RPMI8226 (cell line): ENCODE measurements at regions not wholly inside any gene's neighbourhood (a gene's known extent, or its start where the extent isn't known, plus 50 kb on each side); places are given as distances from the start of the nearest gene placed in this dataset.
"Not testable (repeated sequence)": the region's sequence is repeated elsewhere in the genome, so short reads cannot be mapped to it uniquely, and the experiment has no call there.

ENCODE experiments used
- DNase-seq: peaks from one replicate; pipeline ENCODE4 v3.0.0-alpha.2; 2015

DNA sequence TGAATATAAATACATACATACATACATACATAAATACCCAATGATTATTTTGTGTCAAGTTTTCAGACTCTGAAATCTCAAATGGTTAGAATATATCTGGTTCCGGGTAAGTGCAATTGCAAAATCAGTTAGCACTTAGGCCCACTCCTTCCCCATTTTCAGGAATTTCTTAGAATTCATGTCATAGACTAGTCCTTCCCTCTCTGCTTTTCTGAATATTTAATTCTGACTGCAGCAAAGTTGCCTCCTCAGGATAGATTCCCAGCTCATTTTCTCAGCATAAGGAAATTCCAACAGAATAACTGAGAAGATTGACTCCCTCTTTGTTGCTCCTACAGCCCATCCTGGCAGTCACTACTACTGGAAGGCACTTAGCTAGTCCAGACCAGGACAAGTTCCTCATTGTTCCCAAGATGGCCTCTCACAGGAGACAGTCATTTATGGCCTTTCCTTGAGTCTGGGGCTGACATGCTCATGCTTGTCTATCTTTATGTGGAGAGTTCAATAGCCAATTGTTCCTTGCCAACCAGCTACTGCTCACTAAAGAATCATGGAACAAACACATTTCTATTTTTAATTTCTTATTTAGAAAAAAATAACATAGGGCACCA is 142.9 kb upstream of the ITGB1 start:
- DNase-seq, result no peak

DNA sequence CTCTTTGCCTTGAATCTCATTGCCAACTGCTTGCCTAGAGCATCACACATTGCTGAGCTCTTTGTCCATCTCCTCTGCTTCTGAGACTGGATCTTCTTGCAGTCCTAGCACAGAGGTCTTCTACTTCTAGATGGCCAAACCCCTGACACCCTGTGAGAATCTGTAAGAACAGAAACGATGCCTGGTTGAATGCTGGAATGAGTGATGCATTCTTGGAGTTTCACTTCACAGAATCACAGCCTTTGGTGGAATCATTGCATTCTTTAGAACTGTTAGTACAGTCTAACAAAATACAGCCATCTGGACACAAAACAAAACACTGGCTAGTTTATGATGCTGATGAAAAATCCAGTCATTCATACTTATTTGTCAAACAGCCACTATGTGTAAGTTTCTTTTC is 141.7 kb upstream of the ITGB1 start:
- no peak for DNase-seq

DNA sequence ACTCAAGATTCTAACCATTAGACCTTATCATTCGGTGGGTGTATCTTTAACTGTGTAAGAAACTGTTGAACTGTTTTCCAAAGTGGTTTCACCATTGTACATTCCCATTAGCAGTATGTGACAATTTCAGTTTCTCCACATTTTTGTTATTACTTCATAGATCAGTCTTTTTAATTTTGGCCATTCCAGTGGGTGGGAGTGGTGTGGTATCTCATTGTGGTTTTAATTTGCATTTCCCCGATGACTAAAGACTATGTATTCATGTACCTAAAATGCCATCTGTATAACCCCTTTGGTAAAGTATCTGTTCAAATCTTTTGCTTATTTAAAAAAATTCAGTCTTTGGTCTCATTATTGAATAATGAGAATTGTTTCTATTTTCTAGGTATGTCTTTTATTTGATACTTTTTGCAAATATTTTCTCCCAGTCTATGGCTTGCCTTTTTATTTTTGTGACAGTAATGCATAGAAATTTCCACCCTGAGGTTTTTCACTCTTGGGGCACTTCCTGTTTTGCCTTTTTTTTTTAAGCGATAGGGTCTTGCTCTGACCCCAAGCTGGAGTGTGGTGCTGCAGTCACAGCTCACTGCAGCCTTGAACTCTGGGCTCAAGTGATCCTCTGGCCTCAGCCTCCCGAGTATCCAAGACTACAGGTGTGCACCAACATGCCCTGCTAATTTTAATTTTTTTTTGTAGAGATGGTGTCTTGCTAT is 141.1 kb upstream of the ITGB1 start:
- DNase-seq, result no peak

DNA sequence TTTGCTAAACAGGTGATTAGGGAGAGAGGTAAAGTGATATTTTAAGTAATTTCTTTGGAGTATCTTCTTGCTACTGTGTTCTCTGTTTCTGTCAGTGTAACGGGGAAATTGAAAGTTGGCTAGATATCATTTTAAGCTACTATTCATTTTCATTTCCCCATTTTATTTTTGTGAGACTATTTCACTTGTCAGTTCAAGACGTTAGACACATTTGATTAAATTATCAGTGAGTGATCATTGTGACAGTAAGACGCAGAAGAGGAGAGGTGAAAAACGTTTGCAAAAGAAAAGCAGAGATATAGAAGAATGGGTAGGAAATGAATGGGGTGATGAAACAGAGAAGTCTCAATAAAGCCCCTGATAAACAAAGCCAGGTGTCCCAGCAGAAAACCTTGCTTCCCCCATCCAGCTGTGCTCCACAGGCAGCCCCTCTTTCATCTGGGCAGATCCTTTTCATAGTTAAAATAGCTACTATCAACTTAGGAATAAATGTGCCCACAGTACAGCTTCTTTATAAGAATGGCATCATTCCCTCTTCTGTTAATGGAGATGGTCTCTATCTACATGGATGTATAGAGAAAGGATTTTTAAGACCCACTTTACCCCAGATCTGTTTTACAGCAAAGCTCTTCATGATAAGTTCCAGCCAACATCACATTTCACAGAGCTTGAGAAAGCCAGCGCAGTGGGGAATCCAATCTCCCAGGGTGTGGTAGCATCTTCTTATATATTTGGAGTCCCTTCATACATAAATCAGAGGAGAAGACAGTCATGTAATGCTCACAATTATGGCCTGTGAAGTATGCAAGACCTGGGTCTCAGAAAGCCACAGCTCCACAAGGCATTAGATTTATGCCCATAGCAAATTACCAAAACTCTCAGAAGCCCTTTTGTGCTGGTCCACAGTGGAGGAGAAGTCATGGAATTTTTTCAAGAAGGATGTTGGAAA is 138.1 kb upstream of the ITGB1 start:
- DNase-seq, result no peak

DNA sequence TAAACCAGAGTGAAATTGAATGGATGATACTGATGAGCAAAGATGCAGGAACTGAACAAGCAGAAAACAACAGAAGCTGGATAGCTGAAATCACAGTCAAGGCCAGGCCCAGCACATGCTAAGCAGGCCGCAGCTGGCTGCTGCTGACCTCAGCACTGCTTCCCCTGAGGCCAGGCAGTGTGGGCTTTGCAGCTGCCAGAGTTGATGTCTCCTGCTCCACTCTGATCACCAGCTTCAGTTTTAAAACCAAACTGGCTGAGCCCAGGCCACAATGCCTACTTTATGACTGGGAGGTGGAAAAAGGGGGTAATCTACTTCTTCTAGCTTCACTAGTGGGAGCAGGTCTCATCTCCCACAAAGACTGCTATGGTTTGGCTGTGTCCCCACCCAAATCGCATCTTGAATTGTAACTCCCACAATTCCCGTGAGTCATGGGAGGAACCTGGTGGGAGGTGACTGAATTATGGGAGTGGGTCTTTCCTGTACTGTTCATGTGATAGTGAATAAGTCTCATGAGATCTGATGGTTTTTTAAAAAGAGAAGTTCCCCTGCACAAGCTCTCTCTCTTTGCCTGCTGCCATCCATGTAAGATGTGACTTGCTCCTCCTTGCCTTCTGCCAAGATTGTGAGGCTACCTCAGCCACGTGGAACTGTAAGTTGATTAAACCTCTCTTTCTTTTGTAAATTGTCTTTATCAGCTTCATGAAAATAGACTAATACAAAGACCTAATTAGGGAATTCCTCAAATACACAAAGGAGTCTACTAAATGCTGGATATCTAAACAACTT is 136.4 kb upstream of the ITGB1 start:
- no peak for DNase-seq

DNA sequence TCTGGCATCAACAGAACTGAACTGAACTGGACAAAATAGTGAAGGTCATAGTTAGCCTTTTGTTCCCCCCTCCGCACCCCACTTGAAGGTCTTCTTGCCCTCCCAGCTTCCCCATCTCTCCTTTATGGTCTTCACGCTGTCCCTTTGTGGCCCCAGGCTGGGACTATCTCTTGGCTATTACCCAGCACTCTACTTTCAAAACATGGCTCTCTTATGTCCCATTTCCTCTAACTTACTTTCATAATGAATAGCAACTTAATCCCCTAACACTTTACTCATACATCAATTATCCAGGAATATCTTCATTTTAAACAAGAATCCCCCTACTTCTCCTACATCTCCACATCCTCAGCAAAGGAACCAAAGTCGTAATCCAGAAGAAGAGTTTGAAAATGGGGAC is 135.3 kb upstream of the ITGB1 start:
- DNase-seq, result no peak

DNA sequence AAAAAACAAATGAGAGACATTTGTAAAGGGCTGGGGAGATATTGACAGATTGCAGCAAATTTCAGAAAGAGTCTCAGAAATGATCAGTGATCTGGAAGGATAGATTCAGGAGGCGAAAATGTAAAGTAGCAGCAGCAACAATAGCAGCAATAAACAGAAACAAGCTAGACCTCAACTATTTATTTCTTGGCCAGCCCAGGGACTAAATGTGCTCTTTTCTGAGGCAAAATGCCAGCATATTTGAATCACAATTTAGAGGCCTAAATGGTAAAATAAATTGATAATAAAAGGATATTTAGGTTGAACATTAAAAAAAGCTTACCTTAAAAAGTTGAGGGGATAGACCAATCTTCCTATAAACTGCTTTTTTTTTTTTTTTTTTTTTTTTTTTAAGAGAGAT is 134.6 kb upstream of the ITGB1 start:
- DNase-seq, result no peak

DNA sequence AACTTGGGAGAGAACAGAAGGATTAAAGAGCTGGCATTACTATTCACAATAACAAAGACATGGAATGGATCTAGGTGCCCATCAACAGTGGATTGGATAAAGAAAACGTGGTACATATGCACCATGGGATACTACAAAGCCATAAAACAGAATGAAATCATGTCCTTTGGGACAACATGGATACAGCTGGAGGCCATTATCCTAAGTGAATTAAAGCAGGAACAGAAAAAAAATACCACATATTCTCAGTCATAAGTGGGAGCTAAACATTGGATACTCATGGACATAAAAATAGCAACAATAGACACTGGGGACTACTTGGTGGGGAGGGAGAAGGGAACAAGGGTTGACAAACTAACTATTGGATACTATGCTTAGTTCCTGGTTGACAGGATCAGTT is 133.2 kb upstream of the ITGB1 start:
- DNase-seq, result no peak

DNA sequence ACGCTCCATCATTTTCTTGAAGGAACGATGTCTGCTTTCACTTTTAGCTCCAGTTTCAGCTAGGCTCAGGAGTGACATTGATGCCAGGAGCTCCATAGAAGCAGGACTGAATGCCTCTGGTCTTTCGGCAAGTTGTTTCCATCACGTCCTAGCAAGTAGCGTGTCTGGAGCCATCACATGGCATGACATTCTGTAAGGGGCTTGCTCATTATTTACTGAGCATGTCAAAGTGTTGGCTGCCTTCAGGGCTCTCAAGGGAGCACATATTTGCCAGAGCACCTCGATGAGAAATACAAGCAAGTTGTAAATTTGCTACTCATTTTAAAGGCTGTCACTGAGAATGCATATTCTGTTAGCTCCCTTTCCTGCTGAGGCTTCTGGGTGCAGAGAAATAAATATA is 131.0 kb upstream of the ITGB1 start:
- DNase-seq, result no peak

DNA sequence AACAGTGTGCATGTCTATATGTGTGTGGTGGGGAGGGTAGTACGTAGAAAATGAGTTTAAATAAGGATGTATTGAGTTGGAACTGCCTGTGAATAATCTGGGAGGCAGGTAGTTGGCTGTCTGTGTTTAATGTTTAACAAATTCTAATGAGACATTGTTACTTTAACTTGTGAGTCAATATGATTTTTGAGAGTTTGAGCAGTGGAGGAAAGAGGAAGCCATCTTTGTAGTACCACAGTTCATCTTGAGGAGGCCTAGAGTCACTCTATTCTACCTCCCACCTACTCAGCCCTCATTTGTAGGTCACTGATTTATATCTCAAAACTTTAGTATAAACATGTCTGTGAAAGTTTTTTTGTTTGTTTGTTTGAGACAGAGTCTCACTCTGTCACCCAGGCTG is 129.9 kb upstream of the ITGB1 start:
- DNase-seq, result no peak

DNA sequence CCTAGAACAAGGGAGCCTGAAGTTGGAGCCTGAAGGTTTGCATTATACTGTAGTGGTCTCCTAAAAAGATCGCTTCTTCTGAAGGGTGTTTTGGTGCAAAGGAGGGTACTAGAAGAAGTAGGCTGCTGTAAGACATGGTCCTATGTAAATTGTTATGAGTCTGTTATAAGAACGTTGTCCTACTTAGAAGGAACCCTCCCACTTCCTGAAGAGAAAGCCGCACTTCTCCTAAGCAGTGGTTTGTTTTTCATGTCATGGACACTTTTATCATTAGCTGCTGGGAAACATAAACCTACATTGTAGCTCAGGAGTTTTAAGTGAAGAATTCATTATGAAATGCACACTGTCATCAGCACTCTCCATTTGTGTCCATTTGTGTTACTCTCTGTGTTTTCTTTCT is 129.1 kb upstream of the ITGB1 start:
- DNase-seq, result no peak

DNA sequence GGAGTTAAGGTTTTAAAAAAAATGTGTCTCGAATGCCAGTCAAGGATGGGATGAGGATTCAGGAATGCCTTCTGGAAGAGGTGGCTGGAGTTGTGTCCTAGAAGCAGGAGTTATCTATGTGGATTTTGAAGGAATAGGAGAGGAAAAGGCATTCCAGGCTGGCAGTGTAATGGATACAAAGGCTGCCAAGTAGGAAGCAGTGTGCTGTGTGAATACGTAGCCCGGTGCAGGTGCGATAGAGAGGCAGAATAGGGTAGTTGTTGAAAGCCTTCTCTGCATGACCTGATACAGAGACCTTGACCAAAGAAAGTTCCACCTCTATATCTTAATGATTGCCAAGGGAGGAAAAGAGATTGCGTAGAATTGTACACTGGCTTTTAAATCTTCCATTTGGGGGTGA is 128.1 kb upstream of the ITGB1 start:
- no peak for DNase-seq

DNA sequence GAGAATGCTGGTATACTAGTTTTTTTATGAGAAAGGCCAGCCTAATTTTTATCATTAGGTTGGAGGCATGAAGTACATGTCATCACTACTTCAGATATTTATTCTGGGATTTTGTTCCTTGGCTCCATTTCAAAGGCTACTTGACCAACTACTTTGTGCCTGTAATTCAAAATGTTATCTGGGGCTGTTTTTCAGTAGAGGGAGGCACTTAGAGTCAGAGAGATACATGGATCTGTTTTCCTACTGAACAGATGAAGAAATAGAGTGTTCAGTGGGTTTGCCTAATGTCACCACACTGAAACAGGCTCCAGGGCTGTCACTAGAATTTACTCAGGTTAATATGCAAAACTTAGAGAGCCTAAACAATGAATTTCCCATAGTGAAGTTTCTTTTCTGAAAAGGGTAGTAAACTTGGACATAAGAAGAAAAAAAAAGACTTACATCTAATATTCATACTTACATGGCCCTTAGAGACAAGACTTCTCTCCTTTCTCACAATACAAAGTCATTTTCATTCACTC is 127.3 kb upstream of the ITGB1 start:
- no peak for DNase-seq

DNA sequence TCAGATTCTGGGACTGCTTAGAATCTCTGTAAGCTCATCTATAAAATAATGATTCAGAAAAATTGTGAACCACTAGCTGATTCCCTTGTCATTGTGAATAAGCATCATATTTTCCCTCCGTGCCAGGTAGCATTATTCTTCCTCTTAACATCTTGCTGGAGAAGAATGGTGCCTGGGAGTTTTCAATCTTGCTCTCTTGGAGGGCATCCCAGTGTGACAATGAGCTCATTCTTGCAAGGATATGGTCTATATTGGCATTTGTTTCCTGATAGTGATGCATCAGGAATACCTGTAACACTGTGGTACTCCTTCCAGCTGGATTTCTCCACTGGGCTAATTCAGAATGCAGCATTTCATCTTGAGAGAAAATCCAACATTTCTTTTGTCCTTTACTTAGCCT is 126.4 kb upstream of the ITGB1 start:
- no peak for DNase-seq

DNA sequence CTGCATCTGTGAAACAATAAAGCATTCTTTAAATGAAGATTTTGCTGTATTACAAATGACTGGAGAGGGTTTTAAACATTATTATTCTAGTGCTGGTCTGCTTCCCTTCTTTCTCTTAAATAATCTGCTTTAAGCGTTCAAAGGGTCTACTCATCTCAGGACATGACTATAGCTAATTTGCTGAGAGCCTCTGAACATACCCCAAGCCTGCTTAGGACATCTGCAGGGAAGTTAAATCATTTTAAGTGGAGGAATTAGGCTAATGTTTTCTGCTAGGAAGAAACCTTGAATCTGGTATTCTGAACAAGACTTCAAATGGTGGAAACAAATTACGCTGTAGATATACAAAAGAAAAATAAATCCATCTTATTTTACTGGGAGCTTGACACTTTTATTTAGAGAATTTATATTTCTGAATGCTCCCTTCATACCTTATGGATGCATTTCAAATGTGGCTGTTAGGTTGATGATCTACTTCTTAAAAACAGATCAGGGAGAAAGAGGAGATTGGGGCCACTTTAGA is 124.4 kb upstream of the ITGB1 start:
- no peak for DNase-seq

DNA sequence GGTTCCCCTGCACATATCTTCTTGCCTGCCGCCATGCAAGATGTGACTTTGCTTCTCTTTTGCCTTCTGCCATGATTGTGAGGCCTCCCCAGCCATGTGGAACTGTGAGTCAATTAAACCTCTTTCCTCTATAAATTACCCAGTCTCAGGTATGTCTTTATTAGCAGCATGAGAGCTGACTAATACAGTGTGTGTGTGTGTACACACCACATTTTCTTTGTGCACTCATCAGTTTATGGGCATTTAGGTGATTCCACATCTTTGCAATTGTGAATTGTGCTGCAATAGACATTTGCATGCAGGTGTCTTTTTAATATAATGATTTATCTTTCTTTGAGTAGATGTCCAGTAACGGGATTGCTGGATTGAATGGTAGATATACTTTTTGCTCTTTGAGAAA is 122.4 kb upstream of the ITGB1 start:
- DNase-seq, result not testable (repeated sequence)

DNA sequence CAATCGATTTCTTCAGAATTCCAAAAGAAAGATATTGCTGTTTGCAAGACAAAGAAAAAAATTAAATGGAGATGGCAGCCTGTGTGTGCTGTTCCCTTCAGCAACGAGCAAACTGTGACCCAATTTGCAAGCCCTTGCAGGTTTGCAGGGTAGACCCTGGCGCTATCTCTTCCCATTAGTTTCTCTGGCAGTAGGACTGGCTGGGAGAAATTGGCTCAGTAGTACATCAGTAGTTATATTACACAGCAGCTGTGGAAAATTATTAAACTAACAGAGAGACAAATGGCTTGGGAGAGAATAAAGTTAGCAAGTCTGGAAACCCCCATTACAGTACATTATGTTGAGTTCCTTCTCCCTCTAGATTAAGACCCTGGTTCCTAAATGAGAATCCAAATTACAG is 116.4 kb upstream of the ITGB1 start:
- DNase-seq, result no peak

DNA sequence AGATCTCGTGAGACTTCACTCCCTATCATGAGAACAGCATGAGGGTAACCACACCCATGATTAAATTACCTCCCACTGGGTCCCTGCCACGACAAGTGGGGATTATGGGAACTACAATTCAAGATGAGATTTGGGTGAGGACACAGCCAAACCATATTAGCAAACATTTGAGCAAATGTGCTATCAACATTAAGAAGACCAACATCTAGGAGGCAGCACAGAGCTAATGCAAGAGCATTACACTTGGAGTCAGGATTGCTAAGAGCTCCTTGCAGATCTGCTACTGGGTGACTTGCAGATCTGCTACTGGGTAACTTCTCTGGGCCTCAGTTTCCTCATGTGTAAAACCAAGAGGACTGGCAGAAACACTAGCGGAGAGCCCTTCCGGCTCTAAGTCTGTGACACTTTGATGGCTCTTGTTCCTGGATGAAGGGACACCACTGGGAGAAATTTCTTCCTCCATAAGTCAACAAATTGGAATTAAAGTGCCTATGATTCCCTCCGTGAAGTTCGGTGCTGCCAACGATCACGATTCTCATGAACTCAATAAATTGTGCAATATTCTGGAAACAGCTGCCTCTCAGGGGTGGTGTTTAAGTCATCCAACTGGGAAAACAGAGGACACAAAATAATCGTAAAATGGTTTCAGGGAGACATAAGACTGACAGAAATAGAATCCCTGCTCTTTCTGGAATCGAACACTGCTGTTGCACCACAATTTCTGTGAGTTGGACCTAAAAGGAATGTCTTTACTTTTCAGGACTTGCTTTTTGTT is 115.8 kb upstream of the ITGB1 start:
- DNase-seq, result no peak

DNA sequence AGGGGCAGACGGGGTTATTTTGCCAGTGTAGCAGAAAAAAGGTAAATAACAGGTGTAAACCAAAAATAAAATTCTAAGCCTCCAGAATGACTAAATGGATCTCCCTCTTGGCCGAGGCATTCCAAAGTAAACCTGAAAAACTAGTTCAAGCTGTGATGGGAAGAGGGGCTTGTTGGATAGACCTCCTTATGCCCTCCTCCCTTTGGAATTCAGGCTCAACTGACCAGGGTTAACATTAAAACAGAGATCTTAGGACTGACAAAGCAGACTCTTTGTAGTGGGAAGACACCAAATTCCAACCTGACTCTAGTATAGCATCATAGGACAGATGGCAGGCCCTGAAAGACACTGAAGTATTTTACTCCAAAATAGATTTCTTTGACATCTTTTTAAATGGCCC is 113.8 kb upstream of the ITGB1 start:
- DNase-seq, result no peak

DNA sequence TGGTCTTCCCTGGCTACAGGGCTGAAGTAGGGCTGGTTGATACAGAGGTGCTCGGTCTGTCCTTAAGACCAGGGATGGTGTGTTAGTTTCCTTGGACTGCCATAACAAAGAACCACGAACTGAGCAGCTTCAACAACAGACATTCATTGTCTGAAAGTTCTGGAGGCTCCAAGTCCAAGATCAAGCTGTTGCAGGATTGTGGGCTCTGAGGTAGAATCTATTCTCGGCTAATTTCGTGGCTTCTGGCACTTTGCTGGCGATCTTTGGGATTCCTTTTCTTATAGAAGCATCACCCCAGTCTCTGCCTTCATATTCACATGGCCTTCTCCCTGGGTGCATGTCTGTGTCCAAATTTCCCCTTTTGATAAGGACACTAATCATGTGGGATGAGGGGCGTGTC is 112.1 kb upstream of the ITGB1 start:
- no peak for DNase-seq

DNA sequence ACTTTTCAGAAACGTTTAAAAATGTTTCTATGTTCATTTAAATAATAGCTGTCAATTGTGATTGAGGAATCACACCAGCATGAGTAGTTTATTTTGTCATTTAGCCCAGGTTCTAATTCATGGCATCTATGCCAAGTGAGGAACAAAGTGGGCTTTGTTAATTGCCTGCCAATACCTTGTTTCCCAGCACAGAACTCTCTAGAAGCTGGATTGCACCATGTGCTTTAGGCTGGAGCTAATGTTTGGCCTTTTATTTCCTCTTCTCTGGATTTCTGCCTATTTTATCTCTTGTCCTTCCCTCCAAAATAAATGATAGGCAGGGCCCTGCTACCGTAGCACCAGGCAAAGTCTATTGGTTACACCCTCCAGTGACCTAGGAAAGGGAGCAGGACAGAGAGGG is 109.9 kb upstream of the ITGB1 start:
- DNase-seq, result no peak

DNA sequence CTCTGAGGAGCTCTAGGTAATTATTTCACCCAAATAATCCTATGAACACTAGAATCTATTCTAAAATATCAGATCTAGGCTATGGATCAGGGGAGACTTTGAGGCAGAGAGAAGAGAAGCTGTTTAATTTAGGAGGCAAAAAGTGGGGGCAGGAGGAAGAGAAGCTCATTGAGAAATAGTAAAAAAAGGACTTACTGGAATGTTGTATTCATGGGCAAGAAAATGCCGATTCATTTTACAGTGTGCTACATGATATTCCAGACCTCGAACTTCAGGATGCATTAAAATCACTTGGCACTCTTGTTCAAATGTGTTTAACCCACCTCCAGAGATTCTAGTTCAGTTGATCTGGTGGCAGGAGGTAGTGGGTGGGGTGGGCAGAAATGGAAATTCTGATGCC is 109.5 kb upstream of the ITGB1 start:
- DNase-seq, result no peak
